IPS DF 19.7 (cell line): ENCODE measurements at regions not wholly inside any gene's neighbourhood (a gene's known extent, or its start where the extent isn't known, plus 50 kb on each side); places are given as distances from the start of the nearest gene placed in this dataset.

Experiments
- DNase-seq: peaks from one replicate; pipeline ENCODE4 v3.0.0-alpha.2; 2013; ENCODE audit warnings: low read depth, low spot score

GRCh38 chr12:124687174-124687902 lies 119.9 kb upstream of the NCOR2 start:
- no peak for DNase-seq

GRCh38 chr12:124686370-124687173 lies 119.2 kb upstream of the NCOR2 start:
- DNase-seq: no peak

GRCh38 chr12:124685689-124686369 lies 118.4 kb upstream of the NCOR2 start:
- DNase-seq: no peak

- no peak for DNase-seq
Observed at GRCh38 chr12:124684971-124685688, 117.7 kb upstream of the NCOR2 start.

GRCh38 chr12:124684496-124684895 lies 117.1 kb upstream of the NCOR2 start:
- DNase-seq: no peak

- no peak for DNase-seq
Observed at GRCh38 chr12:124683152-124684124, 116.0 kb upstream of the NCOR2 start.

GRCh38 chr12:124682425-124683151 lies 115.2 kb upstream of the NCOR2 start:
- no peak for DNase-seq

- DNase-seq: no peak
Observed at GRCh38 chr12:124681779-124682391, 114.5 kb upstream of the NCOR2 start.

GRCh38 chr12:124680863-124681778 lies 113.7 kb upstream of the NCOR2 start:
- peak; percentile 47 for DNase-seq

- DNase-seq: no peak
Observed at GRCh38 chr12:124679533-124680371, 112.3 kb upstream of the NCOR2 start.

- DNase-seq: no peak
Observed at GRCh38 chr12:124679047-124679446, 111.6 kb upstream of the NCOR2 start.

- DNase-seq: no peak
Observed at GRCh38 chr12:124678421-124678893, 111.0 kb upstream of the NCOR2 start.

GRCh38 chr12:124677552-124678356 lies 110.3 kb upstream of the NCOR2 start:
- DNase-seq: no peak

GRCh38 chr12:124676714-124677462 lies 109.5 kb upstream of the NCOR2 start:
- DNase-seq: no peak

- no peak for DNase-seq
Observed at GRCh38 chr12:124675881-124676713, 108.7 kb upstream of the NCOR2 start.
